GM23338 (cell line): ENCODE measurements at regions not wholly inside any gene's neighbourhood (a gene's known extent, or its start where the extent isn't known, plus 50 kb on each side); places are given as distances from the start of the nearest gene placed in this dataset.

Experiments used
- ATAC-seq: fragments of 200-7000 bp; cut with Tn5 transposase; 3 replicates; pipeline ENCODE4 v1.9.1; 2020
- DNase-seq: peaks from one replicate; pipeline ENCODE4 v3.0.0-alpha.2; 2015; ENCODE audit warnings: low spot score
- H2AFZ ChIP-seq: fragments of 200-600 bp; sonication (generic); 2 replicates; pipeline ENCODE4 v1.8.0; 2016; ENCODE audit warnings: antibody characterized with exemption, mild to moderate bottlenecking, moderate library complexity
- H3F3A ChIP-seq: fragments of 200-600 bp; sonication (generic); replicated peaks from 2 replicates; pipeline ENCODE4 v1.8.0; 2017; ENCODE audit warnings: antibody characterized with exemption, mixed run types, low read depth
- H3K27ac ChIP-seq: fragments of 200-600 bp; sonication (generic); 2 replicates; pipeline ENCODE4 v1.6.1; 2016; ENCODE audit warnings: low read depth
- H3K27me3 ChIP-seq: fragments of 200-600 bp; sonication (generic); 2 replicates; pipeline ENCODE4 v1.8.0; 2016; ENCODE audit warnings: mild to moderate bottlenecking, mixed run types, moderate library complexity; ENCODE audit not compliant: insufficient read depth
- H3K36me3 ChIP-seq: fragments of 200-600 bp; sonication (generic); 2 replicates; pipeline ENCODE4 v1.8.0; 2016; ENCODE audit warnings: mild to moderate bottlenecking; ENCODE audit not compliant: insufficient read depth
- H3K4me1 ChIP-seq: fragments of 200-600 bp; sonication (generic); 2 replicates; pipeline ENCODE4 v1.8.0; 2016; ENCODE audit warnings: mild to moderate bottlenecking, moderate library complexity; ENCODE audit not compliant: insufficient read depth
- H3K4me2 ChIP-seq: fragments of 200-600 bp; sonication (generic); 2 replicates; pipeline ENCODE4 v1.7.1; 2017; ENCODE audit warnings: mixed run types
- H3K4me3 ChIP-seq: fragments of 200-600 bp; sonication (generic); 2 replicates; pipeline ENCODE4 v1.6.1; 2016; ENCODE audit warnings: mixed run types
- H3K79me2 ChIP-seq: fragments of 200-600 bp; sonication (generic); replicated peaks from 2 replicates; pipeline ENCODE4 v1.8.0; 2017; ENCODE audit warnings: mild to moderate bottlenecking; ENCODE audit not compliant: insufficient read depth
- H3K9me2 ChIP-seq: fragments of 200-600 bp; sonication (generic); 2 replicates; pipeline ENCODE4 v1.8.0; 2017; ENCODE audit not compliant: insufficient read depth
- H4K20me1 ChIP-seq: fragments of 200-600 bp; sonication (generic); replicated peaks from 2 replicates; pipeline ENCODE4 v1.8.0; 2017; ENCODE audit warnings: mild to moderate bottlenecking; ENCODE audit not compliant: insufficient read depth
- H3K27ac Mint-ChIP-seq: 2 replicates; pipeline ENCODE4 v1.8.0; 2020; ENCODE audit warnings: inconsistent platforms, mild to moderate bottlenecking, moderate library complexity, mixed read lengths
- H3K27me3 Mint-ChIP-seq: 3 replicates; pipeline ENCODE4 v1.8.0; 2022; ENCODE audit warnings: low read depth, mild to moderate bottlenecking, moderate library complexity, mixed read lengths, inconsistent platforms; ENCODE audit not compliant: insufficient read depth, poor library complexity
- H3K36me3 Mint-ChIP-seq: 3 replicates; pipeline ENCODE4 v1.8.0; 2021; ENCODE audit warnings: low read depth, mild to moderate bottlenecking, inconsistent platforms, moderate library complexity, mixed read lengths
- H3K4me1 Mint-ChIP-seq: 3 replicates; pipeline ENCODE4 v1.8.0; 2020; ENCODE audit warnings: mild to moderate bottlenecking, inconsistent platforms, mixed read lengths
- H3K4me3 Mint-ChIP-seq: 3 replicates; pipeline ENCODE4 v1.8.0; 2021; ENCODE audit warnings: moderate library complexity, mild to moderate bottlenecking, inconsistent platforms, mixed read lengths
- H3K9me3 Mint-ChIP-seq: 3 replicates; pipeline ENCODE4 v1.8.0; 2020; ENCODE audit warnings: moderate library complexity, mild to moderate bottlenecking, inconsistent platforms, mixed read lengths
- EZH2 ChIP-seq: fragments of 200-600 bp; sonication (generic); IDR thresholded peaks from one replicate; pipeline ENCODE4 v1.8.0; 2017; ENCODE audit warnings: antibody characterized with exemption, mild to moderate bottlenecking, low read depth; ENCODE audit not compliant: unreplicated experiment
- EZH2phosphoT487 ChIP-seq: fragments of 200-600 bp; sonication (generic); IDR thresholded peaks from one replicate; pipeline ENCODE4 v1.8.1; 2018; ENCODE audit warnings: antibody characterized with exemption; ENCODE audit not compliant: unreplicated experiment
- JUNB ChIP-seq: IDR thresholded peaks from one replicate; pipeline ENCODE4 v1.6.1; 2016; ENCODE audit warnings: antibody characterized with exemption; ENCODE audit not compliant: unreplicated experiment
- NANOG ChIP-seq: IDR thresholded peaks from 2 replicates; pipeline ENCODE4 v1.6.1; 2016; ENCODE audit warnings: antibody characterized with exemption, borderline replicate concordance
- TF ChIP-seq, protein P1 (sequence below): fragments of 250-450 bp; sonication (Bioruptor Pico); IDR thresholded peaks from 2 replicates; pipeline ENCODE4 v1.5.0; 2020; ENCODE audit warnings: mild to moderate bottlenecking, moderate library complexity
- TF ChIP-seq, protein P2 (sequence below): IDR thresholded peaks from 2 replicates; pipeline ENCODE4 v1.6.1; 2016; ENCODE audit warnings: antibody characterized with exemption
- TF ChIP-seq, protein P3 (sequence below), 2 experiments: fragments of 200-600 bp in 1 of 2; sonication (generic) in 1 of 2; conservative IDR thresholded peaks; 2 replicates each; pipeline versions ENCODE4 v1.5.1 to v1.6.1; 2016 to 2017; ENCODE audit warnings: antibody characterized with exemption in 2 of 2, low read depth in 2 of 2, mild to moderate bottlenecking in 2 of 2, moderate library complexity in 1 of 2

DNA sequence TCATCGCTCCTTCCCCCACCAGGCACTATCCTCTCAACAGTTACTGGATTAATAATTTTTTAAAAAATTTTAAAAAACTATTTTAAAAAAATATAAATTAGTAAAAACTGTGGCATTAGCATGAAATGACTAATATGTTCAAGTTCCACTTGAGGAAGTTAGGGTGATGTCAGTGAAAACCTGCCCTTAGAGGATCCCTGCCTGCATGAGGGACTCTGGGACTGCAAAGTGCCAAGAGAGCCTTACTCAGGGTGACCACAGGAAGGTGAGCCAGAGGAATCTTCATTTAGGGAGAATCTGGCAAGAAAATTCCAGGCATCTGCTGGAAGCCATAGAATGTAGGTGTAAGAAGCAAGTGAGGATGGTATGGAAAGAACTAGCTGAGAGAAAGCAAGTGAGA, 157.7 kb upstream of the BCL6 start (continued):
- TF ChIP-seq, protein P1, sequence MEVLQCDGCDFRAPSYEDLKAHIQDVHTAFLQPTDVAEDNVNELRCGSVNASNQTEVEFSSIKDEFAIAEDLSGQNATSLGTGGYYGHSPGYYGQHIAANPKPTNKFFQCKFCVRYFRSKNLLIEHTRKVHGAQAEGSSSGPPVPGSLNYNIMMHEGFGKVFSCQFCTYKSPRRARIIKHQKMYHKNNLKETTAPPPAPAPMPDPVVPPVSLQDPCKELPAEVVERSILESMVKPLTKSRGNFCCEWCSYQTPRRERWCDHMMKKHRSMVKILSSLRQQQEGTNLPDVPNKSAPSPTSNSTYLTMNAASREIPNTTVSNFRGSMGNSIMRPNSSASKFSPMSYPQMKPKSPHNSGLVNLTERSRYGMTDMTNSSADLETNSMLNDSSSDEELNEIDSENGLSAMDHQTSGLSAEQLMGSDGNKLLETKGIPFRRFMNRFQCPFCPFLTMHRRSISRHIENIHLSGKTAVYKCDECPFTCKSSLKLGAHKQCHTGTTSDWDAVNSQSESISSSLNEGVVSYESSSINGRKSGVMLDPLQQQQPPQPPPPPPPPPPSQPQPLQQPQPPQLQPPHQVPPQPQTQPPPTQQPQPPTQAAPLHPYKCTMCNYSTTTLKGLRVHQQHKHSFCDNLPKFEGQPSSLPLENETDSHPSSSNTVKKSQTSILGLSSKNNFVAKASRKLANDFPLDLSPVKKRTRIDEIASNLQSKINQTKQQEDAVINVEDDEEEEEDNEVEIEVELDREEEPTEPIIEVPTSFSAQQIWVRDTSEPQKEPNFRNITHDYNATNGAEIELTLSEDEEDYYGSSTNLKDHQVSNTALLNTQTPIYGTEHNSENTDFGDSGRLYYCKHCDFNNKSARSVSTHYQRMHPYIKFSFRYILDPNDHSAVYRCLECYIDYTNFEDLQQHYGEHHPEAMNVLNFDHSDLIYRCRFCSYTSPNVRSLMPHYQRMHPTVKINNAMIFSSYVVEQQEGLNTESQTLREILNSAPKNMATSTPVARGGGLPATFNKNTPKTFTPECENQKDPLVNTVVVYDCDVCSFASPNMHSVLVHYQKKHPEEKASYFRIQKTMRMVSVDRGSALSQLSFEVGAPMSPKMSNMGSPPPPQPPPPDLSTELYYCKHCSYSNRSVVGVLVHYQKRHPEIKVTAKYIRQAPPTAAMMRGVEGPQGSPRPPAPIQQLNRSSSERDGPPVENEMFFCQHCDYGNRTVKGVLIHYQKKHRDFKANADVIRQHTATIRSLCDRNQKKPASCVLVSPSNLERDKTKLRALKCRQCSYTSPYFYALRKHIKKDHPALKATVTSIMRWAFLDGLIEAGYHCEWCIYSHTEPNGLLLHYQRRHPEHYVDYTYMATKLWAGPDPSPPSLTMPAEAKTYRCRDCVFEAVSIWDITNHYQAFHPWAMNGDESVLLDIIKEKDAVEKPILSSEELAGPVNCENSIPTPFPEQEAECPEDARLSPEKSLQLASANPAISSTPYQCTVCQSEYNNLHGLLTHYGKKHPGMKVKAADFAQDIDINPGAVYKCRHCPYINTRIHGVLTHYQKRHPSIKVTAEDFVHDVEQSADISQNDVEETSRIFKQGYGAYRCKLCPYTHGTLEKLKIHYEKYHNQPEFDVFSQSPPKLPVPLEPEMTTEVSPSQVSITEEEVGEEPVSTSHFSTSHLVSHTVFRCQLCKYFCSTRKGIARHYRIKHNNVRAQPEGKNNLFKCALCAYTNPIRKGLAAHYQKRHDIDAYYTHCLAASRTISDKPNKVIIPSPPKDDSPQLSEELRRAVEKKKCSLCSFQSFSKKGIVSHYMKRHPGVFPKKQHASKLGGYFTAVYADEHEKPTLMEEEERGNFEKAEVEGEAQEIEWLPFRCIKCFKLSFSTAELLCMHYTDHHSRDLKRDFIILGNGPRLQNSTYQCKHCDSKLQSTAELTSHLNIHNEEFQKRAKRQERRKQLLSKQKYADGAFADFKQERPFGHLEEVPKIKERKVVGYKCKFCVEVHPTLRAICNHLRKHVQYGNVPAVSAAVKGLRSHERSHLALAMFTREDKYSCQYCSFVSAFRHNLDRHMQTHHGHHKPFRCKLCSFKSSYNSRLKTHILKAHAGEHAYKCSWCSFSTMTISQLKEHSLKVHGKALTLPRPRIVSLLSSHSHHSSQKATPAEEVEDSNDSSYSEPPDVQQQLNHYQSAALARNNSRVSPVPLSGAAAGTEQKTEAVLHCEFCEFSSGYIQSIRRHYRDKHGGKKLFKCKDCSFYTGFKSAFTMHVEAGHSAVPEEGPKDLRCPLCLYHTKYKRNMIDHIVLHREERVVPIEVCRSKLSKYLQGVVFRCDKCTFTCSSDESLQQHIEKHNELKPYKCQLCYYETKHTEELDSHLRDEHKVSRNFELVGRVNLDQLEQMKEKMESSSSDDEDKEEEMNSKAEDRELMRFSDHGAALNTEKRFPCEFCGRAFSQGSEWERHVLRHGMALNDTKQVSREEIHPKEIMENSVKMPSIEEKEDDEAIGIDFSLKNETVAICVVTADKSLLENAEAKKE (CRISPR knock-in tag), result no peak
- TF ChIP-seq EZH2phosphoT487 (no peak), EZH2 (no peak), JUNB (no peak), NANOG (no peak)
- TF ChIP-seq, protein P2, sequence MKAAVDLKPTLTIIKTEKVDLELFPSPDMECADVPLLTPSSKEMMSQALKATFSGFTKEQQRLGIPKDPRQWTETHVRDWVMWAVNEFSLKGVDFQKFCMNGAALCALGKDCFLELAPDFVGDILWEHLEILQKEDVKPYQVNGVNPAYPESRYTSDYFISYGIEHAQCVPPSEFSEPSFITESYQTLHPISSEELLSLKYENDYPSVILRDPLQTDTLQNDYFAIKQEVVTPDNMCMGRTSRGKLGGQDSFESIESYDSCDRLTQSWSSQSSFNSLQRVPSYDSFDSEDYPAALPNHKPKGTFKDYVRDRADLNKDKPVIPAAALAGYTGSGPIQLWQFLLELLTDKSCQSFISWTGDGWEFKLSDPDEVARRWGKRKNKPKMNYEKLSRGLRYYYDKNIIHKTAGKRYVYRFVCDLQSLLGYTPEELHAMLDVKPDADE, result no peak

DNA sequence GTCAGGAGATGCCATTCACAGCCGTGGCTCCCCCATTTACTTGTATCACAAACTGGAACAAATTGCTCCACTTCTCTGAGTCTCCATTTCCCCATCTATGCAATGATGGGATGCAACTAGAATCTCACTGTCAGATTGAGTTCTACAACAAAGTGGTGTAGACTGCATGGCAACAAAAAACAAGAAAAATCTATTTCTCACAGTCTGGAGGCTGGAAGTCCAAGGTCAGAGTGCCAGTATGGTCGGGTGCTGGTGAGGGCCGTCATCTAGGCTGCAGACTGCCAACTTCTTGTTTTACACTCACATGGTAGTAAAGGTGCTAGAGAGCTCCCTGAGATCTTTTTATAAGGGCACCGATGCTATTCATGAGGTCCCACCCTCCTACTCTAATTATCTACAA, 158.4 kb upstream of the BCL6 start:
- H3F3A ChIP-seq, result no peaks in the 10 kb centered on the region
- no peaks in the 10 kb centered on the region for H4K20me1 ChIP-seq
- H3K27ac Mint-ChIP-seq, result no peak overlapping the region
- H3K4me2 ChIP-seq, result no peak overlapping the region
- ATAC-seq (no peak), DNase-seq (no peak)
- H3K27me3 Mint-ChIP-seq, result no peaks in the 10 kb centered on the region
- H3K36me3 ChIP-seq, result no peaks in the 10 kb centered on the region
- no peaks in the 10 kb centered on the region for H3K79me2 ChIP-seq
- H3K4me3 ChIP-seq, result no peak overlapping the region
- no peak overlapping the region for H3K4me3 Mint-ChIP-seq
- H3K9me3 Mint-ChIP-seq, result no peaks in the 10 kb centered on the region
- H3K4me1 Mint-ChIP-seq, result peaks cover 32% of the 10 kb centered on the region
- H3K36me3 Mint-ChIP-seq, result no peaks in the 10 kb centered on the region
- H2AFZ ChIP-seq, result no peak overlapping the region
- peaks cover 34% of the 10 kb centered on the region for H3K4me1 ChIP-seq
- peaks cover 4% of the 10 kb centered on the region; the same call in 1 of the 2 replicates for H3K9me2 ChIP-seq
- H3K27me3 ChIP-seq, result no peaks in the 10 kb centered on the region
- no peak overlapping the region for H3K27ac ChIP-seq
- TF ChIP-seq JUNB (no peak), EZH2 (no peak)
- TF ChIP-seq, protein P3, sequence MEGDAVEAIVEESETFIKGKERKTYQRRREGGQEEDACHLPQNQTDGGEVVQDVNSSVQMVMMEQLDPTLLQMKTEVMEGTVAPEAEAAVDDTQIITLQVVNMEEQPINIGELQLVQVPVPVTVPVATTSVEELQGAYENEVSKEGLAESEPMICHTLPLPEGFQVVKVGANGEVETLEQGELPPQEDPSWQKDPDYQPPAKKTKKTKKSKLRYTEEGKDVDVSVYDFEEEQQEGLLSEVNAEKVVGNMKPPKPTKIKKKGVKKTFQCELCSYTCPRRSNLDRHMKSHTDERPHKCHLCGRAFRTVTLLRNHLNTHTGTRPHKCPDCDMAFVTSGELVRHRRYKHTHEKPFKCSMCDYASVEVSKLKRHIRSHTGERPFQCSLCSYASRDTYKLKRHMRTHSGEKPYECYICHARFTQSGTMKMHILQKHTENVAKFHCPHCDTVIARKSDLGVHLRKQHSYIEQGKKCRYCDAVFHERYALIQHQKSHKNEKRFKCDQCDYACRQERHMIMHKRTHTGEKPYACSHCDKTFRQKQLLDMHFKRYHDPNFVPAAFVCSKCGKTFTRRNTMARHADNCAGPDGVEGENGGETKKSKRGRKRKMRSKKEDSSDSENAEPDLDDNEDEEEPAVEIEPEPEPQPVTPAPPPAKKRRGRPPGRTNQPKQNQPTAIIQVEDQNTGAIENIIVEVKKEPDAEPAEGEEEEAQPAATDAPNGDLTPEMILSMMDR (conservative IDR thresholded peaks at IDR 0.05; ENCODE audit: low read depth in 2 of 2), result no peak
- TF ChIP-seq, protein P1 (CRISPR knock-in tag), result no peak
